ENCODE measurements at regions not wholly inside any gene's neighbourhood (a gene's known extent, or its start where the extent isn't known, plus 50 kb on each side); places are given as distances from the start of the nearest gene placed in this dataset.

GRCh38 chr13:82766732-82767321 lies 1115.4 kb downstream of the SLITRK1 start:
- H3K27ac Mint-ChIP-seq: no peak overlapping the region
- H3K36me3 Mint-ChIP-seq: no peaks in the 10 kb centered on the region
- no peak for ATAC-seq
- H3K9me3 Mint-ChIP-seq: peaks cover 9 to 23% of the 10 kb centered on the region in 2 donors
- no peak for DNase-seq (ENCODE audit: low spot score in 2 of 2)

DNA sequence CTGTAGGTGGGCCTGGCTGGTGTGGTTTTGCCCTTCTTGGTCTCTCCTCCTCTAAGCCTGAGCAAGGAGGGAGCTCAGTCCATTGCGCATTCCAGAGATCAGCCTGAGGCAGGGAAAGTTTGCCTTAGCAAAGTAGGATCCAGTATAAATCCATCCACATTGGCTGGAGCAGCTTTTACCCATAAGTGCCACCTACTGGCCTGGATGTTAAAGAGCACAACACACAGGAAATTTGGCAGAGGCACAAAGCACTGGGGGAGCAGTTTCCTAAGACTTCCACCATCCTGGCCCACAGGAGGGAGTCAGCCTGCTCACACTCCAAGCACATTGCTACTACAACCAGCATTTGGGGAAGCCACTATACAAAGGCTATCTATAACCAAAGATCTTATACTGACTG lies 1124.2 kb downstream of the SLITRK1 start:
- peaks cover 9 to 18% of the 10 kb centered on the region in 2 donors for H3K9me3 Mint-ChIP-seq
- no peak for ATAC-seq
- DNase-seq (ENCODE audit: low spot score in 2 of 2): no peak
- H3K36me3 Mint-ChIP-seq: no peaks in the 10 kb centered on the region
- no peak overlapping the region for H3K27ac Mint-ChIP-seq

- DNase-seq (ENCODE audit: low spot score in 2 of 2) (no peak), ATAC-seq (no peak)
- no peak overlapping the region for H3K27ac Mint-ChIP-seq
- H3K9me3 Mint-ChIP-seq: no peaks in the 10 kb centered on the region
- H3K36me3 Mint-ChIP-seq: no peaks in the 10 kb centered on the region
Observed at GRCh38 chr13:82751206-82751605, 1131.1 kb downstream of the SLITRK1 start.

GRCh38 chr13:82749551-82749950 lies 1132.7 kb downstream of the SLITRK1 start:
- no peak overlapping the region for H3K27ac Mint-ChIP-seq
- no peak for ATAC-seq
- H3K9me3 Mint-ChIP-seq: no peaks in the 10 kb centered on the region
- no peaks in the 10 kb centered on the region for H3K36me3 Mint-ChIP-seq
- DNase-seq (ENCODE audit: low spot score in 2 of 2): no peak

DNA sequence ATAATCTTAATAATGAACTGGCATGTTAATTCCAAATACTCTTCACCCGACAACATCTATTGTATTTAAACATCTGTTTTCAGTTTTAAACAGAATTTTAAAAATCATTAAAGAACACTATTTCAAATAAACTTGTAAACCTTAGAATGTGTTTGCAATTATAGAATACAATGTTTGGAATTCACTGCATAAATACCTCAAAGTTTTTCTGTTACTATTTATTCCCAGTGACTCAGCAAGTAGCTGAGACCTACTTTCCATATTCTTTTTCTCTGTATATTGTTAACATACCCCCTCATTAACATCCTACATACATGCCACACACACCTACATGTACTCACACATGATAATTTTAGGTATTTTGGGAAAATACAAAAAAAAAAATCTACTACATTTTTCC lies 1134.3 kb downstream of the SLITRK1 start:
- DNase-seq (ENCODE audit: low spot score in 2 of 2) (no peak), ATAC-seq (no peak)
- Mint-ChIP-seq H3K9me3 (peaks cover 0 to 4% of the 10 kb centered on the region in 2 donors), H3K36me3 (no peaks in the 10 kb centered on the region), H3K27ac (no peak overlapping the region)

GRCh38 chr13:82747291-82747690 lies 1135.0 kb downstream of the SLITRK1 start:
- Mint-ChIP-seq H3K27ac (no peak overlapping the region), H3K36me3 (no peaks in the 10 kb centered on the region), H3K9me3 (peaks cover 0 to 4% of the 10 kb centered on the region in 2 donors)
- DNase-seq (ENCODE audit: low spot score in 2 of 2): no peak
- ATAC-seq: no peak

DNA sequence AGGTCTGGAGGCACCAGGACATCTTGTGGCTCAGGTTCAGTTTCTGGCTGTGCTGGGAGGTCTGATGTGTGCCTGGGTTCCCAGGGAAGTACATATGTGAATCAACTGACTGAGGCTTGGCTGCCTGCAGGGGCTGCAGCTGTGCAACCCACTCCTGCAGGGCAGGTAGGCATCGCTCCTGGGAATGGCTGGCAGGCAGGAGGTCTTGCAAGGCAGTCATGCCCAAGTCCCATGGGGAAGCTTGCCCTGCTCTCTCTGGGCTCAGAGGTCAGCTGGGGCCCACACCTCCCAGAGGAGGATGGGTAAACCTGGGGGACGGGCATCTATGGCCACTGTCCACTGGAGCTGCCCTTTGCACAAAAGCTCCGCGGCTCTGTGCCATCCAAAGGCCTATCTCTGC lies 1141.8 kb downstream of the SLITRK1 start:
- no peak for DNase-seq (ENCODE audit: low spot score in 2 of 2)
- no peak overlapping the region for H3K27ac Mint-ChIP-seq
- peaks cover 16 to 25% of the 10 kb centered on the region in 2 donors for H3K9me3 Mint-ChIP-seq
- ATAC-seq: no peak
- peaks cover 0 to 8% of the 10 kb centered on the region in 2 donors for H3K36me3 Mint-ChIP-seq

DNA sequence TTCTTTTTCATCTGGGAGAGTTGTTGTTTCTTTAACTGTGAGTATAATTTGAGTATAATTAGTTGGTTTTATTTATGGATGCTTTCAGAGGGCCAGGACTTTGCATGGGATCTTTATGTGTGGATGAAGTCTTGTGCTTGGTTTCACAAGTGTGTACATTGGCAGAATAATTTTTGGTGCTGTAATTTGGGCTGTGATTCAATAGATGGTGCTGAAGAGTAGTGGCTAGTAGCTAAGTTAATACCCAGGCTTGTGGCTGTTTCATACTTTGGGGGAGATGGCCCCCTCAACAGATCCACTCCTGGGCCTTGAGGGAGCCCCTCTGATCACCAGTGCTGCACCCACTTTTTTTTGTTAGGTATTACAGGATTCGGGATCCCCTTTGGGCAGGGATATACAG lies 1142.4 kb downstream of the SLITRK1 start:
- H3K9me3 Mint-ChIP-seq: peaks cover 16 to 29% of the 10 kb centered on the region in 2 donors

DNA sequence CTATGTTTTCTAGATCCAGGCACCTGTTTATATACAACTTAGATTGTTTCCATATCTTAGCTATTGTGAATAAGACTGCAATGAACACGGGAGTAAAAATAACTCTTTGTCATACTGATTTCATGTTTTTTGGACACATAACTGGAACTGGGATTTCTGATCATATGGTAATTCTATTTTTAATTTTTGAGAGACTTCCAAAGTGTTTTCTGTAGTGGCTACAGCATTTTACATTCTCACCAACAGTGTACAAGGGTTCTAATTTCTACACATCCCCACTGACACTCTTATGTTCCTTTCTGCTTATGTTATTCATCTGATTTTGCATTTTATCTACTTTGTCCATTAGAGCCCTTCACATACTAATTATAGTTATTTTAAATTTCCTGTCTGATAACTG lies 1152.9 kb downstream of the SLITRK1 start:
- Mint-ChIP-seq H3K36me3 (no peaks in the 10 kb centered on the region), H3K9me3 (peaks cover 10 to 13% of the 10 kb centered on the region in 2 donors), H3K27ac (no peak overlapping the region)
- DNase-seq (ENCODE audit: low spot score in 2 of 2) (no peak), ATAC-seq (no peak)

More for the DNA sequence above, 1142.4 kb downstream of the SLITRK1 start:
- no peak for DNase-seq (ENCODE audit: low spot score in 2 of 2)
- no peak overlapping the region for H3K27ac Mint-ChIP-seq
- ATAC-seq: no peak
- H3K36me3 Mint-ChIP-seq: peaks cover 0 to 8% of the 10 kb centered on the region in 2 donors

GRCh38 chr13:82720986-82721385 lies 1161.3 kb downstream of the SLITRK1 start:
- H3K27ac Mint-ChIP-seq: no peak overlapping the region
- no peak for DNase-seq (ENCODE audit: low spot score in 2 of 2)
- no peak for ATAC-seq
- no peaks in the 10 kb centered on the region for H3K36me3 Mint-ChIP-seq
- H3K9me3 Mint-ChIP-seq: peaks cover 8% of the 10 kb centered on the region in 2 donors

GRCh38 chr13:82719987-82720386 lies 1162.3 kb downstream of the SLITRK1 start:
- Mint-ChIP-seq H3K9me3 (peaks cover 12 to 14% of the 10 kb centered on the region in 2 donors), H3K36me3 (no peaks in the 10 kb centered on the region), H3K27ac (no peak overlapping the region)
- no peak for DNase-seq (ENCODE audit: low spot score in 2 of 2)
- ATAC-seq: no peak

- DNase-seq (ENCODE audit: low spot score in 2 of 2) (no peak), ATAC-seq (no peak)
- Mint-ChIP-seq H3K36me3 (no peaks in the 10 kb centered on the region), H3K9me3 (peaks cover 12 to 15% of the 10 kb centered on the region in 2 donors), H3K27ac (no peak overlapping the region)
Observed at GRCh38 chr13:82717249-82717648, 1165.0 kb downstream of the SLITRK1 start.

GRCh38 chr13:82713687-82714405 lies 1168.4 kb downstream of the SLITRK1 start:
- H3K36me3 Mint-ChIP-seq: no peaks in the 10 kb centered on the region
- no peak overlapping the region for H3K27ac Mint-ChIP-seq
- DNase-seq (ENCODE audit: low spot score in 2 of 2): no peak
- H3K9me3 Mint-ChIP-seq: peaks cover 7 to 11% of the 10 kb centered on the region in 2 donors
- no peak for ATAC-seq

DNA sequence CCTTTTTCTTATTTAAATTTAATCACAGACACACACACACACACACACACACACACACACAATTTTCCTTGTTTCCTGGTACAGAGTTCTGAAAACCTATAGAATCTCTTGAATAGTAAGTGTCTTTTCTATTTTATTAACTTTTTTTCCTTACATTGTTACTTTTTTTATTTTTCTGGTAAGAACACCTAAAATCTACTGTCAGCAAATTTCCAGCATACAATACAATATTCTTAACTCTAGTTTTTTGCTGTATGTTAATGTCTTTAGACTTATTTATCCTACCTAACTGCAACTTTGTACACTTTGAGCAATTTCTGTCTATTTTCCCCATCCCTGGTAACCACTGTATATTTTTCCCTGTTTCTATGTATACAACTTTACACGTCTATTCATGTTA lies 1179.8 kb downstream of the SLITRK1 start:
- peaks cover 4 to 6% of the 10 kb centered on the region in 2 donors for H3K9me3 Mint-ChIP-seq
- ATAC-seq (no peak), DNase-seq (ENCODE audit: low spot score in 2 of 2) (no peak)
- no peak overlapping the region for H3K27ac Mint-ChIP-seq
- H3K36me3 Mint-ChIP-seq: no peaks in the 10 kb centered on the region

- Mint-ChIP-seq H3K27ac (no peak overlapping the region), H3K9me3 (peaks cover 4 to 6% of the 10 kb centered on the region in 2 donors), H3K36me3 (no peaks in the 10 kb centered on the region)
- ATAC-seq (no peak), DNase-seq (ENCODE audit: low spot score in 2 of 2) (no peak)
Observed at GRCh38 chr13:82701020-82701419, 1181.3 kb downstream of the SLITRK1 start.

- Mint-ChIP-seq H3K27ac (no peak overlapping the region), H3K36me3 (no peaks in the 10 kb centered on the region), H3K9me3 (no peaks in the 10 kb centered on the region)
- ATAC-seq: no peak
- no peak for DNase-seq (ENCODE audit: low spot score in 2 of 2)
Observed at GRCh38 chr13:82698941-82699340, 1183.3 kb downstream of the SLITRK1 start.

GRCh38 chr13:82698383-82698782 lies 1183.9 kb downstream of the SLITRK1 start:
- H3K27ac Mint-ChIP-seq: no peak overlapping the region
- H3K36me3 Mint-ChIP-seq: no peaks in the 10 kb centered on the region
- DNase-seq (ENCODE audit: low spot score in 2 of 2): no peak
- H3K9me3 Mint-ChIP-seq: no peaks in the 10 kb centered on the region
- ATAC-seq: no peak

DNA sequence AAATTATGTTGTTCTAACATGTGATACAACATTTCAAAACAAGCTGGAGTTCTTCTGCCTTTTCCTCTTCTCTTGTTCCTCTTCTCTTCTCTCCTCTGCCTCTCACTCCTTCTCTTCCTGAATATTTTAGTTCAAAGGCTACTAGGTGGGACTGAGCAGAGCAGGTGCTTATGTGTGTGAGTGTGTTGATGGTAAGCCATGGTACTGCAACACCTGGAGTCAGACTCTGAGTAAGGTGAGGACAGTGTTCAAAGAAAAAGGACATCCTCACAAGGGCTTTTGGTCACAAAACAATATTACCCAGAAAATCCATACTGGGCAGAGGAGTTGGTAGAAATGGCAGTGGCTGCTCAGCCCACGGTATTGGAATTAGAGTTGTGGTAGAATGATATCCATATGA lies 1188.7 kb downstream of the SLITRK1 start:
- no peaks in the 10 kb centered on the region for H3K36me3 Mint-ChIP-seq
- no peak for DNase-seq (ENCODE audit: low spot score in 2 of 2)
- H3K27ac Mint-ChIP-seq: no peak overlapping the region
- no peak for ATAC-seq
- no peaks in the 10 kb centered on the region for H3K9me3 Mint-ChIP-seq
